Gastroesophageal sphincter (tissue), 4 donors: ENCODE measurements at regions not wholly inside any gene's neighbourhood (a gene's known extent, or its start where the extent isn't known, plus 50 kb on each side); places are given as distances from the start of the nearest gene placed in this dataset.
A peak's percentile ranks its signal among the peaks of the same experiment; 100 is the strongest.

ENCODE experiments used
- ATAC-seq: fragments of 150-250 bp; one replicate; pipeline ENCODE4 v1.9.1; 2016; ENCODE audit warnings: mild to moderate bottlenecking, moderate library complexity
- H3K27ac ChIP-seq, 4 donors: fragments of 200-600 bp; sonication (generic) in 3 of 4; 1 replicate in 3 of 4; 2 replicates in 1 of 4; pipeline ENCODE4 v1.5.1; 2016 to 2019
- H3K27me3 ChIP-seq: fragments of 200-600 bp; sonication (generic); one replicate; pipeline ENCODE4 v1.5.1; 2019
- H3K36me3 ChIP-seq, 2 donors: fragments of 200-600 bp; sonication (generic); one replicate each; pipeline ENCODE4 v1.5.1; 2019; ENCODE audit warnings: control low read depth in 1 of 2
- H3K4me1 ChIP-seq, 3 donors: fragments of 200-600 bp; sonication (generic); 1 replicate in 2 of 3; 2 replicates in 1 of 3; pipeline ENCODE4 v1.5.1; 2016 to 2019; ENCODE audit warnings: control low read depth in 2 of 3
- H3K4me3 ChIP-seq, 2 donors: fragments of 200-600 bp; sonication (generic); one replicate each; pipeline ENCODE4 v1.5.1; 2019; ENCODE audit warnings: mild to moderate bottlenecking in 1 of 2, moderate library complexity in 1 of 2
- H3K9me3 ChIP-seq, 3 donors: fragments of 200-600 bp; sonication (generic); one replicate each; pipeline ENCODE4 v1.5.1; 2017 to 2019; ENCODE audit warnings: control low read depth in 2 of 3
- CTCF ChIP-seq, 4 experiments: fragments of 200-600 bp in 2 of 4; fragments of 450-650 bp in 2 of 4; sonication (generic) in 1 of 4; IDR thresholded peaks; one replicate each; pipeline ENCODE4 v1.5.1; 2017 to 2019; ENCODE audit warnings: antibody characterized with exemption in 4 of 4, mild to moderate bottlenecking in 2 of 4, moderate library complexity in 2 of 4
- EP300 ChIP-seq: sonication (generic); formaldehyde crosslinking; IDR thresholded peaks from one replicate; pipeline ENCODE4 v1.6.1; 2017; ENCODE audit warnings: antibody characterized with exemption, mild to moderate bottlenecking
- POLR2A ChIP-seq, 2 donors: fragments of 450-650 bp; IDR thresholded peaks; one replicate each; pipeline ENCODE4 v1.6.1; 2017; ENCODE audit warnings: antibody characterized with exemption in 2 of 2, mild to moderate bottlenecking in 2 of 2, moderate library complexity in 1 of 2
- POLR2AphosphoS5 ChIP-seq: sonication (generic); formaldehyde crosslinking; IDR thresholded peaks from one replicate; pipeline ENCODE4 v1.6.1; 2017; ENCODE audit warnings: antibody characterized with exemption
- WGBS, 2 donors: methylation state at CpG; one replicate each; pipeline ENCODE4 v1.1.5; 2018; ENCODE audit warnings: low coverage in 1 of 2; 5-methylcytosine and 5-hydroxymethylcytosine counted together

GRCh38 chr15:61798631-61799030 is 261.6 kb downstream of the VPS13C start:
- H3K4me3 ChIP-seq: no peak overlapping the region
- WGBS, 2 donors: 71 to 83% methylated on average over 2 to 5 of the region's 9 CpGs
- H3K27me3 ChIP-seq: peaks cover 14% of the 10 kb centered on the region
- H3K4me1 ChIP-seq: no peaks in the 10 kb centered on the region
- no peak overlapping the region for H3K27ac ChIP-seq
- ATAC-seq: no peak
- peaks cover 0 to 27% (median 0%) of the 10 kb centered on the region in 3 donors for H3K9me3 ChIP-seq
- H3K36me3 ChIP-seq: no peaks in the 10 kb centered on the region
- TF ChIP-seq EP300 (no peak), POLR2AphosphoS5 (no peak), POLR2A (IDR thresholded peaks at IDR 0.05) (no peak), CTCF (IDR thresholded peaks at IDR 0.05) (no peak)

DNA sequence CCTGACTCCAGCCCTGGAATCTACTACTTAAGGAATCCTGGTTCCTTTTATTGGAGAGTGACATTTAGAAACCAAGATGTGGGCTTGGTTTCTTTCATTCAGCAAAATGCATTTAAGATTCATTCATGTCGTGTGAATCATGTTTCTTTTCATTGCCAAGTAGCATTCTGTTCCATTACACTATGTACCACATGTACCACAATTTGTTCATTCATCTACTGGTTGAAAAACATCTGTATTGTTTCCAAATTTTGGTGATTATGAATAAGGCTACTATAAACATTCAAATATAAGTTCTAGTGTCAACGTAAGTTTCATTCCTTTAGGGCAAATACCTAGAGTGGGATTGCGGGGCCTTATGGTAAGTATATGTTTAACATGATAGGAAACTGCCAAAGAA is 264.2 kb downstream of the VPS13C start:
- TF ChIP-seq POLR2AphosphoS5 (peak; percentile 17), EP300 (no peak)

DNA sequence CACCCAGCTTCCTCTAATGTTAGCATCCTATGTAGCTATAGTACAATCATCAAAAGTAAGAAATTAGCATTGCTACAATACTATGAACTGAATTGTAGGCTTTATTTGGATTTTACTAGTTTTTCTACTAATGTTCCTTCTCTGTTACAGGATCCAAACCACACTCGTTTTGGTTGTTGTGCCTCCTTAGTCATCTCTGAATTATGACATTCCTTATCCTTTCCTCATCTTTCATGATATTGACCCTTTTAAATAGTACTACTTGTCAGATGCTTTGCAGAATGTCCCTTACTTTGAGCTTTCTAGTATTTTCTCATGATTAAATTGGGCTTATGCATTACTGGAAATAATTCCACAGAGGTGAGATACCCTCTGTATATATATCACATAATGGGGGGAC is 265.4 kb downstream of the VPS13C start:
- Histone ChIP-seq H3K27me3 (peaks cover 12% of the 10 kb centered on the region), H3K9me3 (peaks cover 0 to 19% (median 0%) of the 10 kb centered on the region in 3 donors), H3K4me3 (no peak overlapping the region), H3K4me1 (no peaks in the 10 kb centered on the region), H3K36me3 (no peaks in the 10 kb centered on the region), H3K27ac (no peak overlapping the region)
- ATAC-seq: no peak
- 21 to 22% methylated on average over 1 of the region's 1 CpG for WGBS, 2 donors
- no peak for TF ChIP-seq CTCF (IDR thresholded peaks at IDR 0.05)
- no peak for TF ChIP-seq POLR2AphosphoS5
- no peak for TF ChIP-seq POLR2A (IDR thresholded peaks at IDR 0.05)
- TF ChIP-seq EP300: no peak

More for the DNA sequence above, 264.2 kb downstream of the VPS13C start:
- Histone ChIP-seq H3K27ac (no peak overlapping the region), H3K4me3 (no peak overlapping the region), H3K27me3 (peaks cover 14% of the 10 kb centered on the region), H3K4me1 (no peaks in the 10 kb centered on the region), H3K36me3 (no peaks in the 10 kb centered on the region), H3K9me3 (peaks cover 0 to 27% (median 0%) of the 10 kb centered on the region in 3 donors)
- ATAC-seq: no peak
- 69 to 81% methylated on average over 3 of the region's 3 CpGs for WGBS, 2 donors

DNA sequence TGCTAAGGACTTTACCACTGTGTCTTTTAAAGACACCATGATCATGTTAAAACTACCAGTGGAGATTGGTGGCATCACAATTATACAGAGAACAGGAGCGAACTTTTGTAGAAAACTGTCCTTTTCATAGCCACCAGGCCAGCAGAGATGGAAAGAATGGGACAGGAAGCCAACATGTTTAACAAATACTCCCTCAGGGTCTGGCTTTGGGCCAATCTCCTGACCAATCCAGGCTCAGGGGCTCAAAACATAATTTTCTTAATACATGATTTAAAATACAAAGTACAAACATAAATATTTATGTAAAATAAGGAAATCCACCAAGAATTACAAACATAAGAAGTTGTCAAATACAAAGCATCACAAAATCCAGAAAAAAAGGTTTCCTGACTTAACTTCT is 266.0 kb downstream of the VPS13C start:
- H3K27ac ChIP-seq: no peak overlapping the region
- H3K36me3 ChIP-seq: no peaks in the 10 kb centered on the region
- peaks cover 0 to 19% (median 0%) of the 10 kb centered on the region in 3 donors for H3K9me3 ChIP-seq
- 50 to 60% methylated on average over 1 of the region's 1 CpG for WGBS, 2 donors
- peaks cover 17% of the 10 kb centered on the region for H3K27me3 ChIP-seq
- no peaks in the 10 kb centered on the region for H3K4me1 ChIP-seq
- ATAC-seq: no peak
- TF ChIP-seq EP300: no peak
- H3K4me3 ChIP-seq: no peak overlapping the region

DNA sequence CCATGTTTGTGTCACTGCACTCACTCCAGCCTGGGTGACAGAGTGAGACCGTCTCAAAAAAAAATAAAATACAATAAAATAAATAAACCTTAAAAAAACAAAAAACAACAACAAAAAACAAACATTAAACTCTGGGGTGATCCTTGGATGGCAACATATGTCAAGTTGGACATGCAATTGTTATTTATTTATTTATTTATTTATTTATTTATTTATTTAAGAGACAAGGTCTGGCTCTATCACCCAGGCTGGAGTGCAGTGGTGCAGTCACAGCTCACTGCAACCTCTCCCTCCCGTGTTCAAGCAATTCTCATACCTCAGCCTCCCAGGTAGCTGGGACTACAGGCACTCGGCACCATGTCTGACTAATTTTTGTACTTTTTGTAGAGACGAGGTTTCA is 275.5 kb downstream of the VPS13C start:
- 68 to 83% methylated on average over 2 to 4 of the region's 4 CpGs for WGBS, 2 donors
- Histone ChIP-seq H3K36me3 (no peaks in the 10 kb centered on the region), H3K9me3 (peaks cover 0 to 6% (median 0%) of the 10 kb centered on the region in 3 donors), H3K4me1 (no peaks in the 10 kb centered on the region), H3K4me3 (no peak overlapping the region), H3K27ac (no peak overlapping the region), H3K27me3 (peaks cover 17% of the 10 kb centered on the region)
- ATAC-seq: no peak
- TF ChIP-seq CTCF (IDR thresholded peaks at IDR 0.05) (no peak), EP300 (no peak), POLR2AphosphoS5 (no peak), POLR2A (IDR thresholded peaks at IDR 0.05) (no peak)

DNA sequence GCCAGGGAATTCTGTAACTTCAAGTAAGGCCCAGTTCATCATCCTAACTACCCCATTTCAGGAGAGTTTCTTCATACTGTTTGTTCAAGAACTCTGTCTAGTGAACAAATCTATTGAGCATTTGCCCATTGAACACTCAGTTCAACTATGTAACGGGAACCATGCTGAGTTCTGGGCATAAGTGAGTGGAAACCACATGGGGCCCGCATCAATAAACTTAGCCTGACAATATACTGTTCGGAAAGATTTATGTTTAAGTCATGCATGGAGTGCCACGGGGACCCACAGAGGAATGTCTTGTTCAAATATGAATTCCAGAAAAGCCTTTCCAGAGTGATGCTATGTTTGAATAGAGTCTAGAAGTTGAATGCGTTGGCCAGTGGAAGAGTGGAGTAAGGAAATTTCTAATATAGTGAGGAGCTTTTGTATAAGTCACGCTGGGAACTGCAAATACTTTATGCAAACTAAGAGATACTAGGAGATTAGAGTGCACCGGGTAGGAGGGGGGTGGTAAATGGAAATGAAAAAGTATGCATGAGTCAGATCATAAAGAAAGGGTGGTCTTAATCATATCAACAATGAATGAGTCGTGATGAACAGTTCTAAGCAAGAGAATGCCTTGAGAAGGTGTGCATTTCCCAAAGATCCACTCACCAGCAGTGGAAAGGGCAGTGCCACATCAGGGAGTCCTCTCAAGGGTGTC is 279.8 kb downstream of the VPS13C start:
- TF ChIP-seq CTCF (IDR thresholded peaks at IDR 0.05): no peak
- TF ChIP-seq POLR2AphosphoS5: no peak
- no peak for TF ChIP-seq EP300
- TF ChIP-seq POLR2A (IDR thresholded peaks at IDR 0.05): no peak
- 71 to 76% methylated on average over 4 to 7 of the region's 8 CpGs for WGBS, 2 donors
- Histone ChIP-seq H3K4me1 (no peaks in the 10 kb centered on the region), H3K9me3 (no peaks in the 10 kb centered on the region), H3K27me3 (peaks cover 20% of the 10 kb centered on the region), H3K36me3 (no peaks in the 10 kb centered on the region), H3K27ac (no peak overlapping the region), H3K4me3 (no peak overlapping the region)
- no peak for ATAC-seq
